Pancreas (tissue), 10 donors: ENCODE measurements at regions not wholly inside any gene's neighbourhood (a gene's known extent, or its start where the extent isn't known, plus 50 kb on each side); places are given as distances from the start of the nearest gene placed in this dataset.

Experiments
- ATAC-seq, 4 donors: fragments of 200-7000 bp; cut with Tn5 transposase; one replicate each; pipeline versions ENCODE4 v1.8.0 to v1.9.1; 2020; ENCODE audit warnings: mild to moderate bottlenecking in 4 of 4, moderate library complexity in 4 of 4
- DNase-seq, 6 donors: peaks; one replicate each; pipeline ENCODE4 v3.0.0-alpha.2; 2020
- FAIRE-seq: peaks from 2 replicates; lab custom pipeline; 2012; peaks lifted over from hg19 to GRCh38; lab: Jason Lieb, UNC
- H3K27ac ChIP-seq, 4 donors: fragments of 200-600 bp; sonication (generic); 1 replicate in 3 of 4; 2 replicates in 1 of 4; pipeline versions ENCODE4 v1.5.0 to v1.8.0; 2020
- H3K27me3 ChIP-seq, 4 donors: fragments of 200-600 bp; one replicate each; pipeline ENCODE4 v1.8.0; 2021
- H3K36me3 ChIP-seq, 3 donors: fragments of 200-600 bp; sonication (generic) in 1 of 3; one replicate each; pipeline versions ENCODE4 v1.5.0 to v1.8.0; 2020 to 2021
- H3K4me1 ChIP-seq, 3 donors: fragments of 200-600 bp; one replicate each; pipeline ENCODE4 v1.8.0; 2021
- H3K4me3 ChIP-seq, 4 donors: fragments of 200-600 bp; sonication (generic) in 2 of 4; one replicate each; pipeline versions ENCODE4 v1.5.0 to v1.8.0; 2020 to 2021
- H3K9me3 ChIP-seq, 4 donors: fragments of 200-600 bp; one replicate each; pipeline ENCODE4 v1.8.0; 2021
- CTCF ChIP-seq, 4 donors: fragments of 200-600 bp; sonication (generic) in 3 of 4; IDR thresholded peaks; one replicate each; pipeline versions ENCODE4 v1.5.0 to v1.8.0; 2021; ENCODE audit warnings: antibody characterized with exemption in 4 of 4
- WGBS, 2 donors: extraction: QIAGEN DNeasy Blood & Tissue Kit; methylation state at CpG; one replicate each; pipeline ENCODE4 v1.1.7; 2013; 5-methylcytosine and 5-hydroxymethylcytosine counted together
- intact Hi-C, 3 donors: fragments of 100-400 bp; cut with DNase I; formaldehyde crosslinking; loops; one replicate each; pipeline versions ENCODE4 v1.11.1 to v1.14.2; 2022
- donor health status: healthy with polysubstance abuse.
- donor health status: DM: no; HTN: no; CAD: no; lungs with moderate emphysema.
- donor health status: DM: no; HTN: no; CAD: no.
- donor health status: control.
- donor health status: control.
- donor health status: Bipolar disorder and iron deficiency.
- donor health status: DM: yes; HTN: yes; CAD: no.
- donor health status: DM: no; HTN: no; CAD: no.
- donor health status: DM: no; HTN: no; CAD: no.
- donor health status: DM: yes; HTN: yes; CAD: no.

- intact Hi-C loops, result no loop called here
- Histone ChIP-seq H3K4me1 (peaks cover 0 to 17% (median 0%) of the 10 kb centered on the region in 3 donors), H3K27ac (no peak overlapping the region), H3K4me3 (no peak overlapping the region), H3K36me3 (no peaks in the 10 kb centered on the region), H3K27me3 (no peaks in the 10 kb centered on the region), H3K9me3 (no peaks in the 10 kb centered on the region)
- ATAC-seq (peak in 3 of 4 donors; percentile 69 to 83 (median 82)), FAIRE-seq (no peak), DNase-seq (no peak)
- TF ChIP-seq CTCF (IDR thresholded peaks at IDR 0.05), result no peak
- 46 to 47% methylated on average over 13 of the region's 13 CpGs for WGBS, 2 donors
Measured at GRCh38 chr20:53800883-53801604, 207.4 kb upstream of the ZNF217 start.

DNA sequence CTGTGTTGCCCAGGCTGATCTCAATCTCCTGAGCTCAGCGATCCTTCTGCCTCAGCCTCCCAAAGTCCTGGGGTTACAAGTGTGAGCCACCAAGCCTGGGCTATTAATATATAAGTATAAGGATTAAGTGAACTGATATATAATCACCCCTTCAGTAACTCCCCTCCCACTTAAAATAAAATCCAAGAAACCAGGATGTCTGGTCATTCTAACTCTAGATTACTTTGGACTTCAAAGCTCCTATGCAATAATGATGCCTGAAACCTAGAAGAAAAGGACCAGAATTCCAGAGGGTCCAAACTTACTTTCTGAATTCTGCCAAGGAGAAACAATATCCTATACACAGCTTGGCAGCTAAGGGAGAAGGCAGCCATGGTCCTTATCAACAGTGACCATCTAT is 206.8 kb upstream of the ZNF217 start:
- 97 to 100% methylated on average over 1 of the region's 1 CpG for WGBS, 2 donors
- DNase-seq (no peak), ATAC-seq (no peak), FAIRE-seq (no peak)
- H3K27me3 ChIP-seq, result no peaks in the 10 kb centered on the region
- no peak overlapping the region for H3K4me3 ChIP-seq
- peaks cover 0 to 17% (median 0%) of the 10 kb centered on the region in 3 donors for H3K4me1 ChIP-seq
- no peak for TF ChIP-seq CTCF (IDR thresholded peaks at IDR 0.05)
- no peak overlapping the region for H3K27ac ChIP-seq
- H3K9me3 ChIP-seq, result no peaks in the 10 kb centered on the region
- no peaks in the 10 kb centered on the region for H3K36me3 ChIP-seq
- intact Hi-C loops, result no loop called here

GRCh38 chr20:53797085-53797484 is 203.4 kb upstream of the ZNF217 start:
- Histone ChIP-seq H3K27ac (no peak overlapping the region), H3K4me1 (peaks cover 7 to 24% (median 9%) of the 10 kb centered on the region in 3 donors), H3K27me3 (no peaks in the 10 kb centered on the region), H3K4me3 (no peak overlapping the region), H3K9me3 (no peaks in the 10 kb centered on the region), H3K36me3 (no peaks in the 10 kb centered on the region)
- no peak for ATAC-seq
- WGBS, 2 donors, result 77 to 84% methylated on average over 4 of the region's 4 CpGs
- FAIRE-seq, result no peak
- intact Hi-C loops, result no loop called here
- no peak for TF ChIP-seq CTCF (IDR thresholded peaks at IDR 0.05)
- no peak for DNase-seq

GRCh38 chr20:53795170-53795569 is 201.5 kb upstream of the ZNF217 start:
- intact Hi-C loops, result no loop called here
- FAIRE-seq, result no peak
- Histone ChIP-seq H3K27me3 (no peaks in the 10 kb centered on the region), H3K27ac (no peak overlapping the region), H3K36me3 (no peaks in the 10 kb centered on the region), H3K4me3 (no peak overlapping the region), H3K9me3 (no peaks in the 10 kb centered on the region), H3K4me1 (peaks cover 7 to 15% (median 9%) of the 10 kb centered on the region in 3 donors)
- no peak for ATAC-seq
- WGBS, 2 donors, result 99 to 100% methylated on average over 3 of the region's 3 CpGs
- DNase-seq, result no peak
- TF ChIP-seq CTCF (IDR thresholded peaks at IDR 0.05), result no peak

- WGBS, 2 donors, result 83 to 85% methylated on average over 9 of the region's 9 CpGs
- no peak for FAIRE-seq
- TF ChIP-seq CTCF (IDR thresholded peaks at IDR 0.05), result no peak
- peaks cover 7 to 11% (median 9%) of the 10 kb centered on the region in 3 donors for H3K4me1 ChIP-seq
- H3K9me3 ChIP-seq, result no peaks in the 10 kb centered on the region
- H3K4me3 ChIP-seq, result no peak overlapping the region
- H3K36me3 ChIP-seq, result no peaks in the 10 kb centered on the region
- H3K27ac ChIP-seq, result no peak overlapping the region
- DNase-seq, result no peak
- ATAC-seq, result no peak
- H3K27me3 ChIP-seq, result no peaks in the 10 kb centered on the region
- intact Hi-C loops, result no loop called here
Measured at GRCh38 chr20:53794529-53795115, 201.0 kb upstream of the ZNF217 start.
